NCI-H2196 (cell line): ENCODE measurements at regions not wholly inside any gene's neighbourhood (a gene's known extent, or its start where the extent isn't known, plus 50 kb on each side); places are given as distances from the start of the nearest gene placed in this dataset.

Source experiments
- DNase-seq: peaks from one replicate; lab custom pipeline; 2025; ENCODE audit not compliant: unreplicated experiment; lab: John Stamatoyannopoulos, UW

GRCh38 chr2:56508662-56509061 lies 324.9 kb downstream of the CCDC85A start:
- no peak for DNase-seq

GRCh38 chr2:56510610-56511009 lies 326.8 kb downstream of the CCDC85A start:
- no peak for DNase-seq

GRCh38 chr2:56515399-56515798 lies 331.6 kb downstream of the CCDC85A start:
- no peak for DNase-seq

GRCh38 chr2:56519806-56520205 lies 336.0 kb downstream of the CCDC85A start:
- DNase-seq: no peak

GRCh38 chr2:56522605-56523089 lies 338.9 kb downstream of the CCDC85A start:
- DNase-seq: peak; percentile 10

- DNase-seq: no peak
Observed at GRCh38 chr2:56523816-56524215, 340.0 kb downstream of the CCDC85A start.

GRCh38 chr2:56531668-56532420 lies 348.1 kb downstream of the CCDC85A start:
- no peak for DNase-seq

- no peak for DNase-seq
Observed at GRCh38 chr2:56534321-56534720, 350.5 kb downstream of the CCDC85A start.

GRCh38 chr2:56537756-56538155 lies 354.0 kb downstream of the CCDC85A start:
- DNase-seq: no peak

- DNase-seq: no peak
Observed at GRCh38 chr2:56539618-56540017, 355.8 kb downstream of the CCDC85A start.

GRCh38 chr2:56540467-56540866 lies 356.7 kb downstream of the CCDC85A start:
- DNase-seq: no peak

GRCh38 chr2:56540916-56541315 lies 357.1 kb downstream of the CCDC85A start:
- no peak for DNase-seq

- no peak for DNase-seq
Observed at GRCh38 chr2:56542213-56542612, 358.4 kb downstream of the CCDC85A start.

GRCh38 chr2:56565143-56565542 lies 381.4 kb downstream of the CCDC85A start:
- no peak for DNase-seq

- DNase-seq: no peak
Observed at GRCh38 chr2:56571074-56571473, 387.3 kb downstream of the CCDC85A start.

GRCh38 chr2:56576001-56576400 lies 392.2 kb downstream of the CCDC85A start:
- DNase-seq: no peak

GRCh38 chr2:56580242-56580641 lies 396.5 kb downstream of the CCDC85A start:
- no peak for DNase-seq

GRCh38 chr2:56582570-56582969 lies 398.8 kb downstream of the CCDC85A start:
- DNase-seq: no peak

GRCh38 chr2:56583796-56584315 lies 400.1 kb downstream of the CCDC85A start:
- DNase-seq: no peak

GRCh38 chr2:56587456-56587855 lies 403.7 kb downstream of the CCDC85A start:
- DNase-seq: no peak

- DNase-seq: no peak
Observed at GRCh38 chr2:56589194-56589593, 405.4 kb downstream of the CCDC85A start.

- no peak for DNase-seq
Observed at GRCh38 chr2:56589835-56590234, 406.0 kb downstream of the CCDC85A start.

- DNase-seq: no peak
Observed at GRCh38 chr2:56590611-56591010, 406.8 kb downstream of the CCDC85A start.
